C4-2B (cell line): ENCODE measurements at regions not wholly inside any gene's neighbourhood (a gene's known extent, or its start where the extent isn't known, plus 50 kb on each side); places are given as distances from the start of the nearest gene placed in this dataset.
"Not testable (repeated sequence)": the region's sequence is repeated elsewhere in the genome, so short reads cannot be mapped to it uniquely, and the experiment has no call there.

Experiments
- CTCF ChIP-seq: fragments of 450-650 bp; conservative IDR thresholded peaks from 2 replicates; pipeline ENCODE4 v1.5.1; 2017; ENCODE audit warnings: mild to moderate bottlenecking
- ZFX ChIP-seq: fragments of 450-650 bp; IDR thresholded peaks from 2 replicates; pipeline ENCODE4 v1.6.1; 2017

- TF ChIP-seq CTCF, ZFX: not testable (repeated sequence)
Observed at GRCh38 chr17:45600052-45601012, 109.8 kb upstream of the PLEKHM1 start.
